Stimulated activated CD4-positive, alpha-beta T cell treated with anti-CD3 and anti-CD28 coated beads, TNF-alpha, amount 100 ng/mL, for 24 hours (primary cell): ENCODE measurements at regions not wholly inside any gene's neighbourhood (a gene's known extent, or its start where the extent isn't known, plus 50 kb on each side); places are given as distances from the start of the nearest gene placed in this dataset.

Source experiments
- DNase-seq, 3 experiments: peaks; one replicate each; pipeline ENCODE4 v3.0.0-alpha.2; 2020; ENCODE audit warnings: low read depth in 3 of 3

DNA sequence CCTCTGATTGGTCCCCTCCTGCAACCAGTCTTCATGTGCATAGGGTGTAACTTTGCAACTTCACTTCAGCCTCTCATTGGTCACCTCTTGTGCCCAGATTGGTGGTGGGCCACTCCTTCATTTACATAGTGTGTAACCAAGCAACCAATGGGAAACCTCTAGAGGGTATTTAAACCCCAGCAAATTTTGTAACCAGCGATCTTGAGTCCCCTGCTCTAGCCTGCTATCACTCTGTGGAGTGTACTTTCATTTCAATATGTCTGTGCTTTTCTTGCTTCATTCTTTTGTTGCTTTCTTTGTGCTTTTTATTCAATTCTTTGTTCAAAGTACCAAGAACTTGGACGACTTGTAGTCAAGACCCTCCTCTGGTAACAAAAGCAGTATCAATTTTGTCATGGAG, 1336.9 kb upstream of the SPRY2 start:
- no peak for DNase-seq

DNA sequence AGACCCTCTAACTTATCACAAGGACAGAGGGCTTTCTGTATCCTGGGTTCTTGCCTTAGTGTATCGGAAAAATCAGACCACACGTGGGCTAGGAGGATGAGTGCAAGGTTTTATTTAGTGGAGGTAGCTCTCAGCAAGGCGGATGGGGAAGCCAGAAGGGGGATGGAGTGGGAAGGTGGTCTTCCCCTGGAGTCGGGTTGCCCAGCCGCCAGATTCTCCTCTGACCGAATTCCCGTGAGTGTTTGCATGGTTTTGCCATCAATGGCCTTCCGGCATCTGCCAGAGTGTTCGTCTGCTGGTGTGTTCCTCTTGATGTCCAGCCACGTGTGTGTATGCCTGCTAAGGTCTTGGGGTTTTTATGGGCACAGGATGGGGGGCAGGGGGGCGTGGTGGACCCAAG, 1335.1 kb upstream of the SPRY2 start:
- DNase-seq = no peak

DNA sequence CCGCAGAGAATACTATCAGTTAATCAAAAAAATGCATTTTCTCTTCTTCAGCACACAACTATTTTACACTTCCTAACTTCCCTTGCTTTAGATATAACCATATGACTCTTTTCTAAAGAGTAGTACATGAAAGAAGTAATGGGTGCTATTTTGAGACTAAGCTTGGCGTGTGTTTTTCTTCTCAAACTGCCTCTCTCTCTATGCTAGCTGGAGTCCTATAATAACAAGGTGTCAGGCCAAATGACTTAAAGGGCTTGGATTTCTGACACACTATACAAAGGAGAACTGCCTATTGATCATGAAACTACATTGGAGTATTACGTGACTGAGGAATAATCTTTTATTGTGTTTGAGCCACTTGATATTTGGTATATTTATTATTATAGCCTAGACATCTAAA, 1330.1 kb upstream of the SPRY2 start:
- DNase-seq = no peak

DNA sequence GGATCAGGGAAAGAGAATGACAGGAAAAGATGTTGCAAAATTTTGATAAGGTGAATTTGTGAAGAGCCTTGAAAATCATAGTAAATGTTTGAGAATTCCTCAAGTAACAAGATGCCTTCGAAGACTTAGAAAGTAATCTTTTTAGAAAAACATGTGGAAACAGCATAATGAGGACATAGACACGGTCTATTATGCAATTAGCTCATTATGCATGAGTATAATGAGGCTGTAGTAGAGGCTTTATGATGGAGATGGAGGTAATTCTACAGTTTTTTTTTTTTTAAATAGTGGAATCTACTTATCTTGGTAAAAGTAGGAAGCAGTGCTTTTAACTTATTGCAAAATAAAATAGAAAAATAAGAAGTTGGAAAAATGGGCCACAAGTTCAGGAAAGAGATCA, 1329.1 kb upstream of the SPRY2 start:
- no peak for DNase-seq

DNA sequence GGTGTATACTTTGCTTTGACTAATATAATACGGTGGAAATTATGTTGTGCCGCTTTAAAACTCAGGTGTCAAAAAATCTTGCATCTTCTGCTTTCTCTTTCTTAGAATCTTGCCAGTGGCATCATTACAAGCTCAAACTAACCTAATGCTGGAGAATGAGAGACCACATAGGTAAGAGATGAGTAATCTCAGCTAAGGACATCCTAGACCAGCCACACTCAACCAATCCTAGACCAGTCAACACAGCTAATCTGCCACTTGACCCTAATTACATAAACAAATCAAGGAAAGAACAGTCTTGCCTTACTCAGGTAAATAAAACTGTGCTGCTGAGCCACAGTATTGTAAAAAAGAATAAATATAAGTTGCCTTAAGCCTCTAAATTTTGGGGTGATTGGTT, 1323.9 kb upstream of the SPRY2 start:
- no peak for DNase-seq

DNA sequence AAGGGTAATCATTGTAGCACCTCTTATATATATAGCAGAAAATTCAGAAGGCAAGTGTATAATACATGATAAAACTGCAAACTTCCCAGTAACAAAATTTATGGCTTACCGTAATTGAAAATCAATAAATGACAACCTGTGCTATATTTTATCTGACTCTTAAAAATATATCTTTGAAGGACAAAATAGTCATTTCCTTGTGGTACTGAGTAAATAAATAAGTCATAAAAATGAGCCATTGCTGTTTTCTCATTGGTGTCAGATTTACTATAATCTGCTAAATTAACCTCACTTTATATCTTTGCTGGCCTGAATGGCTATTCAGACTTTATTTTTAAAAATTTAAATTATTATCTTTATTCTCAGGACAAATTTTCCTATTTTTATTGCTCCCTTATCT, 1319.1 kb upstream of the SPRY2 start:
- no peak for DNase-seq

DNA sequence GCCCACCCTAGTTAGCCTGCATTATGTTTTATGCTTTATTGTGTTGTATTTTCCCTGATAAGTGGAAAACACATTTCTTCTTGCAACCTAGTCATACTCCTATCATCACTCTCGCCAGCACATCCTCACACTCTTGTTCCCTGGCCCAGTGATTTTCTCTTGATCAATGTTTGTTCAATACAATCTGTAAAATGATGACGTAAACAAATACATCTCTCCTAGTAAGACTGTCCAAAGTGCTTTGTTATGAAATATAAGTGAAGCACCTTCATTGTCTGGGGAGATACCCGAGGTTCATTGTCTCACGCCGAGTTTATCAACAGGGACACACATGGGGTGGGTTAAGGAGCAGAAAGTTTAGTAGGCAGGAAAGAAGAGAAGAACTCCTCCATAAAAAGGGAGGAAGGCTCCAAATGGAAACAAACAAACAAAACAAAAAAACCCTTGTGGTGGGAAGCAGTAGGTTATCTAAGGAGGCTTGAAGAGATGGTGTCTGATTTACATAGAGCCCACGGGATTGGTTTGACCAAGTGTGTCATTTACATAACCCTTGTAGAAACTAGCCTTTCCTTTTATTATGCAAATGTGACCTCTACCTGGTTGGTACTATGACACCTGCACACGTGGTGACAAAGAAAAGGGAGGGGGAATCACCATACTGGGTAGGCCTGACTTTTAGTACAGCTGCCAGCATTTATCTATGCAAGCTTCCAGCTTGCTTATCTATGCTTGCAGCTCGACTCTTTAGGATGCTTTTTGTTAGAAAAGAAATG, 1317.9 kb upstream of the SPRY2 start:
- no peak for DNase-seq

DNA sequence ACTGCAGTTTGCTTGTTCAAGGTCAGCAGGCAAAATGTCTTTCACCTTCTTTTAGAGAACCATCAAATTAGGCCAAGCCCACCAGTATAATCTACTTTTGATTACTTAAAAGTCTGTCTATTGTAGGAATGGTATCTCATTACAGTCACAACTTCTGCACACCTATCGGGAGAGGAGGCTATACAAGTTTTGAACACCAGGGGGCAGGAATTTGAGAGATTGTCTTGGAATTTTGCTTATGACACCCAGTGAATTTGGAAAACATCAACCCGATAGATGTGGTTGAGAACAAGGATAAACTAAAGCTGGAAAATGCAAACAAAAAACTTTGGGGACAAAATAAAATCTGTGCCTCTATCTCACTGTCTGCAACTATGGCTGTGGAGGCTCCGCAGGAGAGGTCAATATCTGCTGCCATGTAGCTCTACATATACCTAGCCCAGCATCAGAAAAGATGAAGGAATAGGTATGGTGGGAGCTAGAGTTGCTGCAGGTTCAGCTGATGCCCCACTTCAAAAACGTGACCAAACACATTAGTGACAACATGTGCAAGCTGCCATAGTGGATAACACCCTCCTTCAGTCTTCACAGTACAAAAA, 1299.2 kb upstream of the SPRY2 start:
- DNase-seq = no peak

DNA sequence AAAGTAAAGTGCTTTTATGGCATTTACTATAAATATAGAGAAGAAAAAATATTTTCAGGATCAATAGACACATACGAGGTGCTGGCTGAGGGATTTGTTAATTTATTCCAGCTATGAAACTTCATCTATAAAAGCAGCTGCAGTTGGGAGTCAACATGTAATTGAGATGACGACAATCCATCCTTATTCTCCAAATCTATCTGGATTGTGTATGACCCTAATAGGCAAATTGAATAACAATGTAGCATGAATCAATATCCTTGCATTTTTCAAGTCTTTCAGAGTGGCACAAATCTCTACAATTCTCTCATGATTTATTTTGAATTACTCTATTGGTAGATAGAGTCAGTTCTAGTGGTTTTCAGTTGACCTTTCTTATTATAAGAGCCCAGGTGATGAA, 1296.5 kb upstream of the SPRY2 start:
- DNase-seq = no peak

DNA sequence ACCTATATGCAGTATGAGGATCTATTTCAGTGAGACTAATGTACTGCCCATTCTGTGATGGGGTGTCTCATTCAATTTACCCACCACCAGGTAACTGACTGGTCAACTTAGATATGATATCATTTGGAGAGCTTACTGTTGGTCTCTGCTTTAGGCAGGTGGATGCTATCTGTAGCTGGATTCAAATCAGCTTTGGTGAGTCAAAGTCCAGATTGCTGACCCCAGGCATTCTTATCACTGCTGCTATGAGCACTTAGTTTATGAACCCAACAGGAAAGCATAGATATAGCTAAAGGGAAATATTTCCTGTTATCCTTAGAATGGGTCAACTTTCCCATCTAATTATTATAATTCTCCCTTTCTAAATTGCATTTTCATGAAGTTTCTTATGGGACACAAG, 1295.2 kb upstream of the SPRY2 start:
- DNase-seq = no peak

DNA sequence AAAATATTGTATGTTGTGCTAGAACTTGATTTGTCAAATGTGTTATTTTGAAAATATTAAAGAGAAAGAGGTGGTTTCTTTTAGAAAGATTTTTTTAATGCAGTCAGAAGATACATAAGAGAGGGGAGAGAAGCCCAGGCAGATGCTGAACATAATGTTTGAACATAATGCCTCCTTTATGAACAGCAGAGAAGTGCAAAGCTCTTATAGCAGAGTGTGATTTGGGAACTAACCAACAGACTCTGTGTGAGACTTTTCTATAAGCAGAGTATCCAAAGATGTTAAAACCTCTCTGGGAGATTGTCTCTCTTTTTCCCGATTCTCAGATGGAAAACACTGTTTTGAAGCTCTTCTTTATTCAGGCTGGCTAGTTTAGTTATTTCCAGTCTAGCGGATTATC, 1274.1 kb upstream of the SPRY2 start:
- no peak for DNase-seq

DNA sequence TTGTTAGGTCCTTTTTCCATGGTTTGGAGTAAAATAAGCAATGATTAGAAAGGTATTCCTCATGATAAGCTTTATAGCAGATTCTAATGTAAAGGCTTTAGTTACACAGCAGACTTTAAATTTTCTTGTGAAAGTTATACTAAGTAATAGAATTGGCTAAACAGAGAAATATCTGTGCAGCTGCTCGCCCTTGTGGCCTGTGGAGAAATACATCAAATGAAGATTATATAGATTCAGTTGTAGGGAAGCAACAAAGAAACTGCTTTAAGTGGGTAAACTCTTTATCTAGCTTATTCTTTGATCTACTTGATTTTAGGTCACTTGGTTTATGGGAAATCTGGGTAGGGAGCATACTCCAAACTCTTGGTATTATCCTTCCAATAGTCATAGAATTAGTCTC, 1269.7 kb upstream of the SPRY2 start:
- DNase-seq = no peak

DNA sequence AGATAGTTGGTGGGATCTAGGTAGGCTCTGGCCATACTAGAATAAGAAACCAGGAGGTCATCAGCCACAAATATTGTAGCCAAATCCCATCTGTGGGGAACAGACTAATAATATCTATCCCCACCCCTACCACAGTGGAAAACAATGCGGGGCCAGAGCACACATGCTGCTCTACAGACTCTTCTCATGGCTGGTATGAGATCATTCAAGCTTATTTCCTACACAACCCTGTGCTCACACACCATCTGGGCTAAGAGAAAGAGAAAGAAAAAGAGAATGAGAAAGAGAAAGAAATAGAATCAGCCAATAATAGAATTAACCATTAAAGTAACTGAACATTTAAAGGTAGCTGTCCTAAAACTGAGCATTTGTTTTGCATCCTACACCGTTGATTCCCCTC, 1268.4 kb upstream of the SPRY2 start:
- no peak for DNase-seq

DNA sequence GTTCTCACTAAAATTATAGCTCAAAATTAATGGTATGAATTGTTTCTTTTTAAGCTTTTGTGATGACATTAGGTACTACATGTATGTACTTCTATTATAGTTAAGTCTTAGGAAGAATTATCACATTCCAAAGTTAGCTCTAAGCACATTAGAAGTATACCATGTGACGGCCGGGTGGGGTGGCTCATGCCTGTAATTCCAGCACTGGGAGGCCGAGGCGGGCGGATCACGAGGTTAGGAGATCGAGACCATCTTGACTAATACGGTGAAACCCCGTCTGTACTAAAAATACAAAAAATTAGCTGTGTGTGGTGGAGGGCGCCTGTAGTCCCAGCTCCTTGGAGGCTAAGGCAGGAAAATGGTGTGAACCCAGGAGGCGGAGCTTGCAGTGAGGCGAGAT, 1265.1 kb upstream of the SPRY2 start:
- DNase-seq = no peak

DNA sequence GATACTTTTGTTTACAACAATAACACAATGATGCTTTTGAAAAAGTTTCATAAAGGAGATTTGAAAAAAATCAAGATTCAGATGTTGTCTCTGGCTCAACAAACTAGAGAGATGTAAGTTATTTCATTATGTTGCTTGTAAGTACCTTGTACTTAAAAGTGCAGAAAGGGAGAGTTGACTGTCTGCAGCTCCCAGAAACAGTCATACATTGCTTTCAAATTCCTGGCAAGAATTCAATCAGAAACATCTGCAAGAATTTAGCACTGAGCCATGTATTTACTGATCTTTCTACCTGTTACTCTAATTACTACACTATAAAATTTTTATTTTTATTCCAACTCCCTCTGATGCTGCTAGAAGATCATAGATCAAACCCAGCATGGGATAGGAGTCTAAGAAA, 1261.3 kb upstream of the SPRY2 start:
- DNase-seq = no peak

DNA sequence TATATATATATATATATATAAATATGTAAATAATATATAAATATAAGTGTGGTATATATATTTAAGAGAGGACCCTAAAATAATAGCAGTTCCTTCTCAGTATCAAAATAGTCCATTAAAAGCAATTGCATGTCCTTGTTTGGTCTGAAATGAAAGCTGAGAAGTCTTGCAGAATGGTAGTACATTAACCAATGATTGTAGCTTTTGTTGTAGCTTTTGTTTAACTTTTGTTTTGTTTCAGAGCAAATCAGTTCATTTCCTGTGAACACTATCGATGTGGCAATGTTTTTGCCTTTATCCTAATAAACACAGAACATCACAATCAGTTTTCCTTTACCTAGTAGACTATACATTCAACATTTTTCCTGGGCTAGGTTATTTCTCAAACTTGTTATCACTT, 1256.2 kb upstream of the SPRY2 start:
- no peak for DNase-seq

DNA sequence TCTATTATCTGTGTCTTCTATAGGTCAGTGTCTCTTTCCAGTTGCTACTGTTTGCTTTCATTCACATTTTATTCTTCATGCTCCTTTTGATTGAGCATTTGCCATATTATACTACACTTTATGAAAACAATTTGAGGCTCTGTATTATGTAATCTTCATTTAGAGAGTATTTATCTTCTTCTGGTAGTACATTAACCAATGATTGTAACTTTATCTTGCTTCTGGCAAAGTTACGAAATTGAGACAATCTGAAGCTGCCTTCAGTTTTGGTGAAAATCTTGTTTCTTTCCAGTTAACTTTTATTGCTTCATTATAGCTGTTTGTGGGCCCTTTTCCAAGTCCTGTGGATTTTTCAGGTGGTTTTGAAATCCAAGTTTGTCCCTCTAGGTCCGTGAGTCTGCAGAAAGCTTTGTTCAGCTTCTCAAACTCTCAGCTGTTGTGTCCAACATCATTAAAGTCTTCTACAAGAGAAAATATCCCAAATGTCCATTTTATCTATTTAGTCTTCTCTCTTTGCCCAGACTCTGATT, 1255.4 kb upstream of the SPRY2 start:
- no peak for DNase-seq

DNA sequence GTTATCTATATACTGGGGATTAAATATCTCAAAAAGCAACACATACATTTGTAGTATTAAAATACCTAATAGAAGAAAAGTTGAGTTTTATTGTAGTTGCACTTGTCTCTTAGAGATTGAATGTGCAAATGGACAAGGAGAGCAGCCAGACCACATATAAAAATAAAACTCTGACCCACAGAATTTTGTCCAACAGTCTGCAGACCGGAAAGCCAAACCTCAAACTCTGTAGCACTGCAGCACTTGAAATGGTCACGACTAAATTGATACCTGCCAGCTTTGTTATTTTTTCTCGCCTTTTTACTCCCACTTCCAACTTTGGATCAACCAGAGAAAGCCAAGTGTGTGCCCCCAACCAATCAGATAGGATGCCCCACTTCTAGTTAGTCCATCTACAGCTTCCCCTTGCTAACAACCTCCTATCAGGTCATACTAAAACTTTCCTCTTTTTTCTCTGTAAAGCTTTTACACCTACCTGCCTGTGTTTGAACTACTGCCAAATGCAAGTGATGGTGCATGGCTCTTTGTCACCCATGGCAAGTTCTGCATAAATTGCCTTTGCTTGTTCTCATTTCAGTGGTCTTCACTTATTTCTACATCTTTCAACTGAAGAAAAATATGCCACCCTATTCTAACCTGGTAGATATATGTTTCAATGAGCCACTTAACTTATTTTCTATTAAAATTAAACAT, 1250.7 kb upstream of the SPRY2 start:
- no peak for DNase-seq

DNA sequence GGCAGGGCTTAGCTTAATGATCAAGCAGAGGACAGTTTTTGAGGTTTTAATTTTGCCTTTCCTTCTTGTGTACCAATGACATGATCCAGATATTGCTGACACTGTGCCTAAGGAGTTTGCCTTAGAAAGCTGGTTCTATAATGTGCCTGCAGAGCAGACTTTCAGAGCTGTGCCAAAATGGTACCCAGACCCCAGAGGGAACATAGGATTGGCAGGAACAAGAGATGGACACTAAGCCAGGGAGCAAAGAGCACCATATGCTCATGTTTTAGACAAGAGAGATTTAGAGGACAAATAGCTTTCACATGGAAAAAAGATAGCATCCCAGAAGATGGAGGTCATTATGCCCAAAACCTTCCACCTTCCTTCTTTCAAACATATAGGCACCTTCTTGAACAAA, 1241.5 kb upstream of the SPRY2 start:
- no peak for DNase-seq

DNA sequence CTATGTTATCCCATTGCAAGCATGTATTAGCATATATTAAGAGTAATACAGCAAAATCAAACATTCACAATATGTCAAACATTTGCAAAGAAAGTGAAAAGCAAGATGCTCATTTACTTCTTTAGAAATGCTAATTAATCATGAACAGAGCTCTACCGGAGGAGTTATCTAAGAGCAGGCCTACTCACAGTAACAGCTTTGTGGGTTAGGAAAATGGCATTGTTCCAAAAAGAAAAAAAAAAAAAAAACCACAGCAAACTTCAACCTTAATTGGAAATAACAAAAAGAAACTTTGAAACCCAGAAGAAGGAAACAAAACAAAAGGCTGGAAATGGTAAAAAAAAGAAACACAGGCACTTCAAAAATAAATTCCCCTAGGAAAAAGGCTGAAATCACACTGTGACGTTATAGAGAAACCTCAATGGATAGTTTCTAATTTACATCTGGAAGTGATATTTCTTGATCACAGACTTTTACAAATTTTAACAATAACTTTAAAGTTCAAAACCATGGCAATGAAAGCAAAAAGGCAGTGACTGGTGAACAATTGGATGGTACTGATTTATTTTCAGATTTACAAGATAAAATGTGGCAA, 1236.8 kb upstream of the SPRY2 start:
- DNase-seq = no peak

DNA sequence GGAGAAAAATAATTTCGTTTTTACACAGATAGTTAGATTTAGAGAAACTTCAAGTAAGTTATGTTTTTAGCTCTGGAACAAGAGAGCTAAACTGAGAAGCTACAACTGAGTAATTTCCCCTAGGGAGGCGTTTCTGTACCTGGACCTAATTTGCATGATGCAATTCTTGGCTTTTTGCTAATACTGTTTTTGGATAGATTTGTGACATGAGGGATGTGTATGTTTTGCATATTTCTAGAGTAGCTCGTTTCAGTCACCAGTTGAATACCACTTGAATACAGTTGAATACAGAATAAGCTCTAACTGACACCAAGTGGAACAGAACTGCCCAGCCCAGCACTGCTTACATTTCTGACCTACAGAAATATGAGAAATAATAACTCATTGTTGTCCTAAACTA, 1227.9 kb upstream of the SPRY2 start:
- DNase-seq = no peak

DNA sequence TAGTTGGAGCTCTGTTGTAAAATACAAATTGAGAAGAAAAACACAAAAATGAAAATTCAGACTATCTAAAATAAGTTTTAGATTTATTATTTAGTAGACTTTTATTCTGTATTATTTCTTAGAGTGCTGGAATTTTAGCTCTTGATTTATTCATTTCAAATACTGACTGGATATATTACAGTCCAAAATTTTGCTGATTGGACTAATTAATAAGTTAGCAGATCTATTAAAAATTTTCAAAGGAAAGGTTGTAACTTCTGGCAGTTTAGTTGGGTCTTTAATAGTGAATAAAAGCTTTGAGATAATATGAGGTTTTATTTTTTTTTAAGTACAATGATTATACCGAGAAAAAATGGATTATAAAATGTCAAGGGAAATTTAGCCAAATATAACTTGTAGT, 1224.9 kb upstream of the SPRY2 start:
- no peak for DNase-seq

DNA sequence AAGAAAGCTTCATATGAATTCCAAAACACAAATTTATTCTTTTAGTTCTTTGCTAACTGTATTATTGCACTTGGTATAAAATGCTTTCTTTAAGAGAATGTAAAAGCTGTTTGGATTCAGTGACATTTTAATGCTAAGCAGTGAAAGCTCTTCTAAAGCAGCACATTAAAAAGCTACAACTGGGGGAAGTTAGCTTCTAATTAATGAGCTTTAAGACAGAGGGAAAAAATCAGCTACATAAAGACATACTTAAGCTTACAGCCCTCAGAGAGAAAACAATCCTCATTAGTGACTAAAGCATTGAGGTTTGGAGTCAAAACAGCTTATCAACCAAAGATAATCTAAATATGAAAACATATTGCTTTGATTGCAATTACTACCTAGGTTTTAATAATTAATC, 1222.2 kb upstream of the SPRY2 start:
- no peak for DNase-seq
